NCI-H748 (cell line): ENCODE measurements at regions not wholly inside any gene's neighbourhood (a gene's known extent, or its start where the extent isn't known, plus 50 kb on each side); places are given as distances from the start of the nearest gene placed in this dataset.

ENCODE experiments used
- DNase-seq: peaks from one replicate; lab custom pipeline; 2025; ENCODE audit not compliant: unreplicated experiment; lab: John Stamatoyannopoulos, UW

- DNase-seq, result no peak
These were observed 487.9 kb downstream of the NPHP4 start for GRCh38 chr1:5504364-5504740.

- DNase-seq, result no peak
These were observed 488.5 kb downstream of the NPHP4 start for GRCh38 chr1:5503556-5504363.

GRCh38 chr1:5502311-5503194 is 489.7 kb downstream of the NPHP4 start:
- DNase-seq, result no peak

GRCh38 chr1:5501206-5501930 is 490.9 kb downstream of the NPHP4 start:
- DNase-seq, result peak; percentile 67

- DNase-seq, result no peak
These were observed 491.7 kb downstream of the NPHP4 start for GRCh38 chr1:5500541-5500940.

- no peak for DNase-seq
These were observed 494.7 kb downstream of the NPHP4 start for GRCh38 chr1:5497503-5497902.

GRCh38 chr1:5495596-5496410 is 496.4 kb downstream of the NPHP4 start:
- no peak for DNase-seq

- DNase-seq, result no peak
These were observed 497.7 kb downstream of the NPHP4 start for GRCh38 chr1:5494518-5494917.

- no peak for DNase-seq
These were observed 498.3 kb downstream of the NPHP4 start for GRCh38 chr1:5493851-5494311.

GRCh38 chr1:5493275-5493674 is 498.9 kb downstream of the NPHP4 start:
- no peak for DNase-seq

GRCh38 chr1:5492846-5493245 is 499.4 kb downstream of the NPHP4 start:
- no peak for DNase-seq

GRCh38 chr1:5491207-5491904 is 500.9 kb downstream of the NPHP4 start:
- DNase-seq, result no peak

GRCh38 chr1:5490635-5491034 is 501.6 kb downstream of the NPHP4 start:
- DNase-seq, result no peak

GRCh38 chr1:5488448-5488847 is 503.8 kb downstream of the NPHP4 start:
- no peak for DNase-seq

GRCh38 chr1:5485968-5486696 is 506.1 kb downstream of the NPHP4 start:
- peak; percentile 53 for DNase-seq

- DNase-seq, result no peak
These were observed 506.8 kb downstream of the NPHP4 start for GRCh38 chr1:5485436-5485835.

- DNase-seq, result no peak
These were observed 507.6 kb downstream of the NPHP4 start for GRCh38 chr1:5484451-5485165.

- no peak for DNase-seq
These were observed 510.3 kb downstream of the NPHP4 start for GRCh38 chr1:5481889-5482288.

GRCh38 chr1:5480906-5481305 is 511.3 kb downstream of the NPHP4 start:
- DNase-seq, result no peak
